Lung (tissue), 11 donors: ENCODE measurements at regions not wholly inside any gene's neighbourhood (a gene's known extent, or its start where the extent isn't known, plus 50 kb on each side); places are given as distances from the start of the nearest gene placed in this dataset.

ENCODE experiments used
- ATAC-seq: fragments of 200-7000 bp; cut with Tn5 transposase; one replicate; pipeline ENCODE4 v1.9.1; 2020; ENCODE audit warnings: moderate number of reproducible peaks; ENCODE audit not compliant: insufficient read depth, low FRiP score
- DNase-seq, 3 donors: peaks; one replicate each; pipeline ENCODE4 v3.0.0-alpha.2; 2013 to 2017
- H3K27ac ChIP-seq, 2 donors: one replicate each; pipeline ENCODE4 v1.5.1; 2013; ENCODE audit warnings: mild to moderate bottlenecking in 2 of 2, moderate library complexity in 2 of 2, control low read depth in 1 of 2, inconsistent platforms in 1 of 2, low read depth in 1 of 2, low read length in 1 of 2
- H3K27me3 ChIP-seq, 3 donors: one replicate each; pipeline ENCODE4 v1.5.1; 2013; ENCODE audit warnings: low read length in 2 of 3; ENCODE audit not compliant: control insufficient read depth in 3 of 3, insufficient read depth in 3 of 3
- H3K36me3 ChIP-seq, 4 donors: one replicate each; pipeline ENCODE4 v1.5.1; 2013; ENCODE audit warnings: low read length in 4 of 4, mild to moderate bottlenecking in 1 of 4, moderate library complexity in 1 of 4; ENCODE audit not compliant: control insufficient read depth in 4 of 4, insufficient read depth in 4 of 4
- H3K4me1 ChIP-seq, 5 donors: one replicate each; pipeline ENCODE4 v1.5.1; 2013; ENCODE audit warnings: low read length in 5 of 5, mild to moderate bottlenecking in 2 of 5, moderate library complexity in 1 of 5; ENCODE audit not compliant: control insufficient read depth in 5 of 5, insufficient read depth in 5 of 5
- H3K4me3 ChIP-seq: one replicate; pipeline ENCODE4 v1.5.1; 2013; ENCODE audit warnings: mild to moderate bottlenecking, control low read depth, moderate library complexity
- H3K9ac ChIP-seq, 2 donors: one replicate each; pipeline ENCODE4 v1.5.1; 2013; ENCODE audit warnings: low read length in 2 of 2, control low read depth in 1 of 2; ENCODE audit not compliant: insufficient read depth in 1 of 2
- H3K9me3 ChIP-seq, 4 donors: one replicate each; pipeline ENCODE4 v1.5.1; 2013; ENCODE audit warnings: low read length in 3 of 4, mild to moderate bottlenecking in 1 of 4, moderate library complexity in 1 of 4; ENCODE audit not compliant: control insufficient read depth in 4 of 4, insufficient read depth in 3 of 4
- CTCF ChIP-seq: IDR thresholded peaks from 2 replicates; pipeline ENCODE4 v1.5.1; 2012; ENCODE audit warnings: mild to moderate bottlenecking; ENCODE audit errors: control extremely low read depth, extremely low read depth
- WGBS, 2 donors: extraction: QIAGEN DNeasy Blood & Tissue Kit; methylation state at CpG; one replicate each; pipeline ENCODE4 v1.1.7; 2013; 5-methylcytosine and 5-hydroxymethylcytosine counted together
- donor health status: control.
- donor health status: control.
- donor health status: Bipolar disorder and iron deficiency.
- donor health status: healthy.
- donor health status: DM: yes; HTN: yes; CAD: no.

DNA sequence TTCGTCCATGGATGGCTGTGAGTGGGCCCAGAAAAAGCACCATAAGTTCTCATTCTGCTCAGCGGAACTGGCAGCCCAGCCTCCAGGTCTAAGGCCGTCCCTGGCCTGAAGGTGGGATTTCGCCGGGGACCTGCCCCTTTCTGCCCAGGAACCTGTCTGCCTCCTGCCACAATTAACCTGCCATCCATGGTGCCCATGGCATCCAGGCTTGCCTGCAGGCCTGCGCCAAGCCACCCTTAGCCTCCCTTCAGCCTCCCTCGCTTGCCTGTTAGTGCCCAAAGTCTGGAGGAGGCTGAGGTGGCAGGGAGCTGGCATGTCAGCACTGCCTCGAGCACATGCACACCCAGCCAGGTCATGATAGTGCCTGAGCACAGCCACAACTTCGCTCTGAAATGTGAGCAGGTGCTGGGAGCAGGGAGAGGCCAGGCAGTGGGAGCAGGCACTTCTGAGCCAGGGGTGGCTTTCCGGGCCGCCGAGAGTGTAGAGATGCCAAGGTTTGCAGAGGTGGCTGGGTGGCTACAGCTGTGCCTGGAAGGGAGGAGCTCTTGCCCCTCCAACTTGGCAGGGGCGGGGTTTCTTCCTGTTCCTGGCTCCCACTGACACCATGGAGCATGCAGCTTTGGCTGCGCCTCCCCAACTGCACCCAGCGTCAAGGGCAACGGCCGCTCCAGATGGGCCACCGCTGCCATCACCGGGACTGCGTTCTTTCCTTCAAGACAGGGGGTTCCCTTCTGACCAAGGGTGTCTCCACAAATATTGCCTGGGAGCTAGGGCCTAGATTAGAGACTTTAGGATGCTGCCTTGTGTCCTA, 648.9 kb upstream of the VRK2 start:
- no peak for TF ChIP-seq CTCF
- Histone ChIP-seq H3K36me3 (no peaks in the 10 kb centered on the region), H3K4me3 (no peak overlapping the region), H3K27me3 (no peaks in the 10 kb centered on the region), H3K4me1 (peaks cover 0 to 8% (median 0%) of the 10 kb centered on the region in 5 donors), H3K9ac (no peak overlapping the region), H3K27ac (no peak overlapping the region), H3K9me3 (peaks cover 0 to 8% (median 2%) of the 10 kb centered on the region in 4 donors)
- WGBS, 2 donors = 91 to 93% methylated on average over 20 of the region's 20 CpGs
- ATAC-seq = no peak
- no peak for DNase-seq

DNA sequence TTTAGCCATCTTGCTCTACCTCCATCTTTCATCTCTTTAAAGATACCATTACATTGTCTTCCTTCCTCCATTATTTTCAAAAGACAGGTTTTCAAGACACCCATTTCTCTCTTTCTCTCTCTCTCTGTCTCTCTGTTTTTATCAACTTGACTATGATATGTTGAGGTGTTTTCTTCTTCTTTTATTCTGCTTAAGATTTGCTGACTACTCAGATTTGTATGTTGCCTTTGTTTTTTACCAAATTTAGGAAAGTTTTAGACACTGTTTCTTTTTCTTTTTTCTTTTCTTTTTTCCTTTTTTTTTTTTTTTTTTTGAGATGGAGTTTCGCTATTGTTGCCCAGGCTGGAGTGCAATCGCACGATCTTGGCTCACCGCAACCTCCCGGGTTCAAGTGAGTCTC, 647.5 kb upstream of the VRK2 start:
- TF ChIP-seq CTCF = no peak
- WGBS, 2 donors = 81 to 95% methylated on average over 5 of the region's 5 CpGs

GRCh38 chr2:57402096-57402495, 644.5 kb upstream of the VRK2 start:
- ATAC-seq (no peak), DNase-seq (peak in 2 of 3 donors; percentile 48 to 57)
- H3K27me3 ChIP-seq = no peaks in the 10 kb centered on the region
- H3K27ac ChIP-seq = no peak overlapping the region
- 82% methylated on average over 2 of the region's 2 CpGs for WGBS, 2 donors
- peaks cover 0 to 6% (median 2%) of the 10 kb centered on the region in 4 donors for H3K9me3 ChIP-seq
- no peak for TF ChIP-seq CTCF
- H3K9ac ChIP-seq = no peak overlapping the region
- H3K4me3 ChIP-seq = no peak overlapping the region
- peaks cover 0 to 12% (median 0%) of the 10 kb centered on the region in 5 donors for H3K4me1 ChIP-seq
- no peaks in the 10 kb centered on the region for H3K36me3 ChIP-seq

More for the DNA sequence above, 647.5 kb upstream of the VRK2 start:
- H3K9me3 ChIP-seq = peaks cover 0 to 8% (median 2%) of the 10 kb centered on the region in 4 donors
- DNase-seq = no peak
- no peaks in the 10 kb centered on the region for H3K27me3 ChIP-seq
- H3K4me3 ChIP-seq = no peak overlapping the region
- ATAC-seq = no peak
- H3K9ac ChIP-seq = no peak overlapping the region
- no peak overlapping the region for H3K27ac ChIP-seq
- peaks cover 0 to 12% (median 0%) of the 10 kb centered on the region in 5 donors for H3K4me1 ChIP-seq
- H3K36me3 ChIP-seq = no peaks in the 10 kb centered on the region
